Stimulated activated CD8-positive, alpha-beta memory T cell treated with anti-CD3 and anti-CD28 coated beads, Interleukin-4, amount 100 ng/mL, for 48 hours (primary cell): ENCODE measurements at regions not wholly inside any gene's neighbourhood (a gene's known extent, or its start where the extent isn't known, plus 50 kb on each side); places are given as distances from the start of the nearest gene placed in this dataset.

Experiments used
- DNase-seq: peaks from one replicate; pipeline ENCODE4 v3.0.0-alpha.2; 2020

GRCh38 chr1:98103617-98104285 lies 182.9 kb upstream of the DPYD start:
- DNase-seq = no peak

- DNase-seq = no peak
Measured at GRCh38 chr1:98102345-98103030, 181.7 kb upstream of the DPYD start.

GRCh38 chr1:98101364-98101763 lies 180.5 kb upstream of the DPYD start:
- DNase-seq = no peak

GRCh38 chr1:98099501-98099900 lies 178.7 kb upstream of the DPYD start:
- no peak for DNase-seq

- DNase-seq = no peak
Measured at GRCh38 chr1:98098473-98098872, 177.6 kb upstream of the DPYD start.

GRCh38 chr1:98090351-98090750 lies 169.5 kb upstream of the DPYD start:
- no peak for DNase-seq

- DNase-seq = no peak
Measured at GRCh38 chr1:98088381-98088780, 167.5 kb upstream of the DPYD start.

- DNase-seq = no peak
Measured at GRCh38 chr1:98086796-98087441, 166.1 kb upstream of the DPYD start.

- DNase-seq = no peak
Measured at GRCh38 chr1:98086156-98086555, 165.3 kb upstream of the DPYD start.

- DNase-seq = no peak
Measured at GRCh38 chr1:98084188-98084587, 163.4 kb upstream of the DPYD start.

GRCh38 chr1:98081944-98082343 lies 161.1 kb upstream of the DPYD start:
- no peak for DNase-seq

GRCh38 chr1:98078596-98078995 lies 157.8 kb upstream of the DPYD start:
- no peak for DNase-seq

GRCh38 chr1:98077691-98078090 lies 156.9 kb upstream of the DPYD start:
- DNase-seq = no peak

GRCh38 chr1:98075626-98076025 lies 154.8 kb upstream of the DPYD start:
- DNase-seq = no peak

- DNase-seq = no peak
Measured at GRCh38 chr1:98073823-98074222, 153.0 kb upstream of the DPYD start.

- DNase-seq = no peak
Measured at GRCh38 chr1:98073106-98073505, 152.3 kb upstream of the DPYD start.

- DNase-seq = no peak
Measured at GRCh38 chr1:98072047-98072446, 151.2 kb upstream of the DPYD start.

GRCh38 chr1:98068016-98068415 lies 147.2 kb upstream of the DPYD start:
- DNase-seq = no peak

GRCh38 chr1:98066911-98067310 lies 146.1 kb upstream of the DPYD start:
- DNase-seq = no peak

- no peak for DNase-seq
Measured at GRCh38 chr1:98059620-98060019, 138.8 kb upstream of the DPYD start.

GRCh38 chr1:98058676-98059075 lies 137.8 kb upstream of the DPYD start:
- no peak for DNase-seq

- no peak for DNase-seq
Measured at GRCh38 chr1:98057236-98057910, 136.5 kb upstream of the DPYD start.

GRCh38 chr1:98056781-98057180 lies 135.9 kb upstream of the DPYD start:
- no peak for DNase-seq

- DNase-seq = no peak
Measured at GRCh38 chr1:98055457-98055856, 134.6 kb upstream of the DPYD start.
